HEK293 (cell line): ENCODE measurements at regions not wholly inside any gene's neighbourhood (a gene's known extent, or its start where the extent isn't known, plus 50 kb on each side); places are given as distances from the start of the nearest gene placed in this dataset.

Experiments used
- CTCF ChIA-PET: fragments of 350-600 bp; formaldehyde crosslinking; extraction: SDS; loops from one replicate; lab custom pipeline; 2021; ENCODE audit warnings: antibody characterized with exemption; lab: Yijun Ruan, JAX
- POLR2A ChIA-PET: fragments of 300-600 bp; formaldehyde crosslinking; extraction: SDS; loops from one replicate; lab custom pipeline; 2020; ENCODE audit warnings: antibody characterized with exemption, inconsistent platforms; lab: Yijun Ruan, JAX
- H3K27ac ChIP-seq: fragments of 200-500 bp; sonication (Bioruptor generic); 2 replicates; pipeline ENCODE4 v1.5.1; 2014; ENCODE audit warnings: low read depth, low read length, control low read depth, inconsistent platforms; ENCODE audit errors: extremely low read depth
- H3K36me3 ChIP-seq, 2 experiments: fragments of 200-500 bp in 1 of 2; sonication (Bioruptor generic) in 1 of 2; 1 replicate in 1 of 2; 2 replicates in 1 of 2; pipeline ENCODE4 v1.5.1; 2014 to 2017; ENCODE audit warnings: inconsistent platforms in 2 of 2, low read length in 2 of 2; ENCODE audit not compliant: control insufficient read depth in 2 of 2, insufficient read depth in 1 of 2
- H3K4me1 ChIP-seq: fragments of 200-500 bp; sonication (Bioruptor generic); 2 replicates; pipeline ENCODE4 v1.5.1; 2014; ENCODE audit warnings: mild to moderate bottlenecking, low read length, inconsistent platforms; ENCODE audit not compliant: control insufficient read depth, insufficient read depth
- H3K4me3 ChIP-seq: 2 replicates; pipeline ENCODE4 v1.5.1; 2011; ENCODE audit warnings: low read depth, mild to moderate bottlenecking, control low read depth, low read length, moderate library complexity
- H3K9me3 ChIP-seq: fragments of 200-500 bp; sonication (Bioruptor generic); 2 replicates; pipeline ENCODE4 v1.5.1; 2014; ENCODE audit warnings: low read depth, low read length, inconsistent platforms; ENCODE audit not compliant: control insufficient read depth, insufficient read depth
- GLIS2 ChIP-seq: fragments of 450-650 bp; formaldehyde crosslinking; IDR thresholded peaks from 2 replicates; pipeline ENCODE4 v1.5.1; 2016; ENCODE audit warnings: missing biosample characterization, missing genetic modification characterization
- KLF1 ChIP-seq: fragments of 450-650 bp; formaldehyde crosslinking; IDR thresholded peaks from 2 replicates; pipeline ENCODE4 v1.5.1; 2016; ENCODE audit warnings: missing biosample characterization, missing genetic modification characterization
- ZBTB8A ChIP-seq: fragments of 450-650 bp; formaldehyde crosslinking; IDR thresholded peaks from 2 replicates; pipeline ENCODE4 v1.5.1; 2016; ENCODE audit warnings: missing biosample characterization, missing genetic modification characterization
- ZFP69B ChIP-seq: fragments of 450-650 bp; formaldehyde crosslinking; IDR thresholded peaks from 2 replicates; pipeline ENCODE4 v1.5.1; 2016; ENCODE audit warnings: missing biosample characterization, missing genetic modification characterization
- ZNF146 ChIP-seq: fragments of 450-650 bp; formaldehyde crosslinking; IDR thresholded peaks from 2 replicates; pipeline ENCODE4 v1.5.1; 2016; ENCODE audit warnings: missing biosample characterization, missing genetic modification characterization
- ZNF175 ChIP-seq: fragments of 450-650 bp; formaldehyde crosslinking; IDR thresholded peaks from 2 replicates; pipeline ENCODE4 v1.5.1; 2016; ENCODE audit warnings: missing biosample characterization, missing genetic modification characterization
- ZNF2 ChIP-seq: fragments of 450-650 bp; formaldehyde crosslinking; IDR thresholded peaks from 2 replicates; pipeline ENCODE4 v1.5.1; 2016; ENCODE audit warnings: missing biosample characterization, missing genetic modification characterization
- ZNF366 ChIP-seq: fragments of 450-650 bp; formaldehyde crosslinking; conservative IDR thresholded peaks from 2 replicates; pipeline ENCODE4 v1.5.1; 2016; ENCODE audit warnings: missing biosample characterization, missing genetic modification characterization
- ZNF404 ChIP-seq: fragments of 450-650 bp; formaldehyde crosslinking; IDR thresholded peaks from 2 replicates; pipeline ENCODE4 v1.5.1; 2017; ENCODE audit warnings: missing biosample characterization, missing genetic modification characterization
- ZNF426 ChIP-seq: fragments of 450-650 bp; formaldehyde crosslinking; IDR thresholded peaks from 2 replicates; pipeline ENCODE4 v1.5.1; 2017; ENCODE audit warnings: missing biosample characterization, missing genetic modification characterization, mild to moderate bottlenecking, inconsistent platforms, moderate library complexity
- ZNF560 ChIP-seq: fragments of 450-650 bp; formaldehyde crosslinking; IDR thresholded peaks from 2 replicates; pipeline ENCODE4 v1.5.1; 2017; ENCODE audit warnings: missing biosample characterization, missing genetic modification characterization, borderline replicate concordance
- ZNF600 ChIP-seq: fragments of 450-650 bp; formaldehyde crosslinking; IDR thresholded peaks from 2 replicates; pipeline ENCODE4 v1.5.1; 2016; ENCODE audit warnings: missing biosample characterization, missing genetic modification characterization
- ZNF626 ChIP-seq: fragments of 450-650 bp; sonication (Bioruptor Pico); formaldehyde crosslinking; IDR thresholded peaks from 2 replicates; pipeline ENCODE4 v1.5.1; 2018; ENCODE audit warnings: missing biosample characterization, missing genetic modification characterization, inconsistent platforms
- ZNF791 ChIP-seq: fragments of 450-650 bp; formaldehyde crosslinking; IDR thresholded peaks from 2 replicates; pipeline ENCODE4 v1.5.1; 2016; ENCODE audit warnings: missing biosample characterization, missing genetic modification characterization
- ZNF830 ChIP-seq: fragments of 450-650 bp; IDR thresholded peaks from 2 replicates; pipeline ENCODE4 v1.5.0; 2018; ENCODE audit warnings: missing biosample characterization, missing genetic modification characterization, low read depth, mild to moderate bottlenecking, moderate library complexity
- TF ChIP-seq, protein P1 (sequence below): fragments of 450-650 bp; formaldehyde crosslinking; IDR thresholded peaks from 2 replicates; pipeline ENCODE4 v1.5.1; 2016; ENCODE audit warnings: missing biosample characterization, missing genetic modification characterization
- TF ChIP-seq, protein P2 (sequence below): fragments of 450-650 bp; formaldehyde crosslinking; IDR thresholded peaks from 2 replicates; pipeline ENCODE4 v1.5.1; 2016; ENCODE audit warnings: missing biosample characterization, missing genetic modification characterization
- TF ChIP-seq, protein P3 (sequence below): fragments of 450-650 bp; formaldehyde crosslinking; IDR thresholded peaks from 2 replicates; pipeline ENCODE4 v1.5.1; 2016; ENCODE audit warnings: missing biosample characterization, missing genetic modification characterization
- TF ChIP-seq, protein P4 (sequence below): fragments of 450-650 bp; formaldehyde crosslinking; IDR thresholded peaks from 2 replicates; pipeline ENCODE4 v1.5.1; 2016; ENCODE audit warnings: missing biosample characterization, missing genetic modification characterization
- TF ChIP-seq, protein P5 (sequence below): fragments of 450-650 bp; formaldehyde crosslinking; IDR thresholded peaks from 2 replicates; pipeline ENCODE4; 2016; ENCODE audit warnings: missing biosample characterization, missing genetic modification characterization
- TF ChIP-seq, protein P6 (sequence below): fragments of 450-650 bp; formaldehyde crosslinking; IDR thresholded peaks from 2 replicates; pipeline ENCODE4 v1.5.1; 2016; ENCODE audit warnings: missing biosample characterization, missing genetic modification characterization
- TF ChIP-seq, protein P7 (sequence below): fragments of 450-650 bp; formaldehyde crosslinking; IDR thresholded peaks from 2 replicates; pipeline ENCODE4 v1.5.1; 2016; ENCODE audit warnings: missing biosample characterization, missing genetic modification characterization
- TF ChIP-seq, protein P8 (sequence below): fragments of 450-650 bp; formaldehyde crosslinking; IDR thresholded peaks from 2 replicates; pipeline ENCODE4 v1.5.1; 2017; ENCODE audit warnings: missing biosample characterization, missing genetic modification characterization

DNA sequence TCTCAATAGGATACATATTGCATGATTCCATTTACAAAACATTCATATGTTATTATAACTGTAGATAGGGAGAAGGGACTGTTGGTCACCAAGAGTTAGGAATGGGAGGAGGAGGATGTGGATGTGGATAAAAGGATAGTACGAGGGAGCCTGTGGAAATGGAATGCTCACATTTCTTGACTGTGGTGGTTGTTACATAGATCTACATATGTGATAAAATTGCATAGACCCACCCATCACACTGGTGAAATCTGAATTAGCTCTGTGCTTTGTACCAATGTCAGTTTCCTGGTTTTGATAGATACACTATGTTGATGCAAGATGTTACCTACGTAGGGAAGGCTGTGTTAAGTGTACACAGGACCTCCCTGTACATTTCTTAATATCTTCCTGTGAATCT lies 233.5 kb upstream of the MTPN start:
- no peaks in the 10 kb centered on the region for H3K9me3 ChIP-seq
- ChIA-PET POLR2A (no interaction called here), CTCF (no interaction called here)
- no peaks in the 10 kb centered on the region for H3K36me3 ChIP-seq
- H3K4me1 ChIP-seq, result no peaks in the 10 kb centered on the region
- no peak overlapping the region for H3K27ac ChIP-seq
- TF ChIP-seq ZNF426 (tag by site-specific recombination) (no peak), ZNF146 (no peak), ZNF404 (tag by site-specific recombination) (no peak), ZNF791 (tag by site-specific recombination) (no peak), GLIS2 (tag by site-specific recombination) (no peak), ZFP69B (tag by site-specific recombination) (no peak), ZBTB8A (tag by site-specific recombination) (no peak), ZNF560 (no peak), ZNF366 (no peak), ZNF600 (tag by site-specific recombination) (no peak)
- TF ChIP-seq, protein P1, sequence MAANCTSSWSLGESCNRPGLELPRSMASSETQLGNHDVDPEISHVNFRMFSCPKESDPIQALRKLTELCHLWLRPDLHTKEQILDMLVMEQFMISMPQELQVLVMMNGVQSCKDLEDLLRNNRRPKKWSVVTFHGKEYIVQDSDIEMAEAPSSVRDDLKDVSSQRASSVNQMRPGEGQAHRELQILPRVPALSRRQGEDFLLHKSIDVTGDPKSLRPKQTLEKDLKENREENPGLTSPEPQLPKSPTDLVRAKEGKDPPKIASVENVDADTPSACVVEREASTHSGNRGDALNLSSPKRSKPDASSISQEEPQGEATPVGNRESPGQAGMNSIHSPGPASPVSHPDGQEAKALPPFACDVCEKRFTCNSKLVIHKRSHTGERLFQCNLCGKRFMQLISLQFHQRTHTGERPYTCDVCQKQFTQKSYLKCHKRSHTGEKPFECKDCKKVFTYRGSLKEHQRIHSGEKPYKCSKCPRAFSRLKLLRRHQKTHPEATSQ, result no peak
- TF ChIP-seq, protein P2, sequence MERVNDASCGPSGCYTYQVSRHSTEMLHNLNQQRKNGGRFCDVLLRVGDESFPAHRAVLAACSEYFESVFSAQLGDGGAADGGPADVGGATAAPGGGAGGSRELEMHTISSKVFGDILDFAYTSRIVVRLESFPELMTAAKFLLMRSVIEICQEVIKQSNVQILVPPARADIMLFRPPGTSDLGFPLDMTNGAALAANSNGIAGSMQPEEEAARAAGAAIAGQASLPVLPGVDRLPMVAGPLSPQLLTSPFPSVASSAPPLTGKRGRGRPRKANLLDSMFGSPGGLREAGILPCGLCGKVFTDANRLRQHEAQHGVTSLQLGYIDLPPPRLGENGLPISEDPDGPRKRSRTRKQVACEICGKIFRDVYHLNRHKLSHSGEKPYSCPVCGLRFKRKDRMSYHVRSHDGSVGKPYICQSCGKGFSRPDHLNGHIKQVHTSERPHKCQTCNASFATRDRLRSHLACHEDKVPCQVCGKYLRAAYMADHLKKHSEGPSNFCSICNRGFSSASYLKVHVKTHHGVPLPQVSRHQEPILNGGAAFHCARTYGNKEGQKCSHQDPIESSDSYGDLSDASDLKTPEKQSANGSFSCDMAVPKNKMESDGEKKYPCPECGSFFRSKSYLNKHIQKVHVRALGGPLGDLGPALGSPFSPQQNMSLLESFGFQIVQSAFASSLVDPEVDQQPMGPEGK, result no peak
- TF ChIP-seq, protein P3, sequence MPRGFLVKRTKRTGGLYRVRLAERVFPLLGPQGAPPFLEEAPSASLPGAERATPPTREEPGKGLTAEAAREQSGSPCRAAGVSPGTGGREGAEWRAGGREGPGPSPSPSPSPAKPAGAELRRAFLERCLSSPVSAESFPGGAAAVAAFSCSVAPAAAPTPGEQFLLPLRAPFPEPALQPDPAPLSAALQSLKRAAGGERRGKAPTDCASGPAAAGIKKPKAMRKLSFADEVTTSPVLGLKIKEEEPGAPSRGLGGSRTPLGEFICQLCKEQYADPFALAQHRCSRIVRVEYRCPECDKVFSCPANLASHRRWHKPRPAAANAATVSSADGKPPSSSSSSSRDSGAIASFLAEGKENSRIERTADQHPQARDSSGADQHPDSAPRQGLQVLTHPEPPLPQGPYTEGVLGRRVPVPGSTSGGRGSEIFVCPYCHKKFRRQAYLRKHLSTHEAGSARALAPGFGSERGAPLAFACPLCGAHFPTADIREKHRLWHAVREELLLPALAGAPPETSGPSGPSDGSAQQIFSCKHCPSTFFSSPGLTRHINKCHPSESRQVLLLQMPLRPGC (tag by site-specific recombination), result no peak
- TF ChIP-seq, protein P4, sequence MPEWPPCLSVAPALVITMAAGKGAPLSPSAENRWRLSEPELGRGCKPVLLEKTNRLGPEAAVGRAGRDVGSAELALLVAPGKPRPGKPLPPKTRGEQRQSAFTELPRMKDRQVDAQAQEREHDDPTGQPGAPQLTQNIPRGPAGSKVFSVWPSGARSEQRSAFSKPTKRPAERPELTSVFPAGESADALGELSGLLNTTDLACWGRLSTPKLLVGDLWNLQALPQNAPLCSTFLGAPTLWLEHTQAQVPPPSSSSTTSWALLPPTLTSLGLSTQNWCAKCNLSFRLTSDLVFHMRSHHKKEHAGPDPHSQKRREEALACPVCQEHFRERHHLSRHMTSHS (tag by site-specific recombination), result no peak
- H3K4me3 ChIP-seq, result no peak overlapping the region

DNA sequence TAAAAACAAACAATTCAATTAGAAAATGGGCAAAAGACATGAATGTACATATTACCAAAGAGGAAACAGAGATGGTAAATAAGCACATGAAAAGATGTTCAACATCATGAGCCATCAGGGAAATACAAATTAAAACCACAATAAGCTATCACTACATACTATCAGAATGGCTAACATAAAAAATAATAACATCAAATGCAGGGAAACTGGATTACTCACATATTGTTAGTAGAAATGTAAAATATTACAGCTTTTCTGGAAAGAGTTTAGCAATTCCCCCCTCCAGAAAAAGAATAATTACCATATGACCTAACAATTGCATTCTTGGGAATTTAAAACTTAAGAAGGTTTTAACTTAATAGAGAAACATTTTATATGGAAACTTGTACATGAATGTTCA lies 232.9 kb upstream of the MTPN start:
- Histone ChIP-seq H3K36me3 (no peaks in the 10 kb centered on the region), H3K9me3 (no peaks in the 10 kb centered on the region), H3K4me3 (no peak overlapping the region), H3K27ac (no peak overlapping the region), H3K4me1 (no peaks in the 10 kb centered on the region)
- POLR2A ChIA-PET, result no interaction called here
- CTCF ChIA-PET, result no interaction called here
- TF ChIP-seq, protein P5, sequence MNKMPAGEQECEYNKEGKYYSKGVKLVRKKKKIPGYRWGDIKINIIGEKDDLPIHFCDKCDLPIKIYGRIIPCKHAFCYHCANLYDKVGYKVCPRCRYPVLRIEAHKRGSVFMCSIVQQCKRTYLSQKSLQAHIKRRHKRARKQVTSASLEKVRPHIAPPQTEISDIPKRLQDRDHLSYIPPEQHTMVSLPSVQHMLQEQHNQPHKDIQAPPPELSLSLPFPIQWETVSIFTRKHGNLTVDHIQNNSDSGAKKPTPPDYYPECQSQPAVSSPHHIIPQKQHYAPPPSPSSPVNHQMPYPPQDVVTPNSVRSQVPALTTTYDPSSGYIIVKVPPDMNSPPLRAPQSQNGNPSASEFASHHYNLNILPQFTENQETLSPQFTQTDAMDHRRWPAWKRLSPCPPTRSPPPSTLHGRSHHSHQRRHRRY (tag by site-specific recombination), result no peak
- TF ChIP-seq, protein P6, sequence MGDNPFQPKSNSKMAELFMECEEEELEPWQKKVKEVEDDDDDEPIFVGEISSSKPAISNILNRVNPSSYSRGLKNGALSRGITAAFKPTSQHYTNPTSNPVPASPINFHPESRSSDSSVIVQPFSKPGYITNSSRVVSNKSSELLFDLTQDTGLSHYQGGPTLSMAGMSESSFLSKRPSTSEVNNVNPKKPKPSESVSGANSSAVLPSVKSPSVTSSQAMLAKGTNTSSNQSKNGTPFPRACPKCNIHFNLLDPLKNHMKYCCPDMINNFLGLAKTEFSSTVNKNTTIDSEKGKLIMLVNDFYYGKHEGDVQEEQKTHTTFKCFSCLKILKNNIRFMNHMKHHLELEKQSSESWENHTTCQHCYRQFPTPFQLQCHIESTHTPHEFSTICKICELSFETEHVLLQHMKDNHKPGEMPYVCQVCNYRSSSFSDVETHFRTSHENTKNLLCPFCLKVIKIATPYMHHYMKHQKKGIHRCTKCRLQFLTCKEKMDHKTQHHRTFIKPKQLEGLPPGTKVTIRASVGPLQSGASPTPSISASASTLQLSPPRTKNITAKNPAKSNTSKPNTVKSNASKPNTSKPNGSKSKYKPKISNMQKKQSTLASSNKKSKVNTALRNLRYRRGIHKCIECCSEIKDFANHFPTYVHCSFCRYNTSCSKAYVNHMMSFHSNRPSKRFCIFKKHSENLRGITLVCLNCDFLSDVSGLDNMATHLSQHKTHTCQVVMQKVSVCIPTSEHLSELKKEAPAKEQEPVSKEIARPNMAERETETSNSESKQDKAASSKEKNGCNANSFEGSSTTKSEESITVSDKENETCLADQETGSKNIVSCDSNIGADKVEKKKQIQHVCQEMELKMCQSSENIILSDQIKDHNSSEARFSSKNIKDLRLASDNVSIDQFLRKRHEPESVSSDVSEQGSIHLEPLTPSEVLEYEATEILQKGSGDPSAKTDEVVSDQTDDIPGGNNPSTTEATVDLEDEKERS (tag by site-specific recombination), result no peak
- no peak for TF ChIP-seq ZNF830
- TF ChIP-seq, protein P7, sequence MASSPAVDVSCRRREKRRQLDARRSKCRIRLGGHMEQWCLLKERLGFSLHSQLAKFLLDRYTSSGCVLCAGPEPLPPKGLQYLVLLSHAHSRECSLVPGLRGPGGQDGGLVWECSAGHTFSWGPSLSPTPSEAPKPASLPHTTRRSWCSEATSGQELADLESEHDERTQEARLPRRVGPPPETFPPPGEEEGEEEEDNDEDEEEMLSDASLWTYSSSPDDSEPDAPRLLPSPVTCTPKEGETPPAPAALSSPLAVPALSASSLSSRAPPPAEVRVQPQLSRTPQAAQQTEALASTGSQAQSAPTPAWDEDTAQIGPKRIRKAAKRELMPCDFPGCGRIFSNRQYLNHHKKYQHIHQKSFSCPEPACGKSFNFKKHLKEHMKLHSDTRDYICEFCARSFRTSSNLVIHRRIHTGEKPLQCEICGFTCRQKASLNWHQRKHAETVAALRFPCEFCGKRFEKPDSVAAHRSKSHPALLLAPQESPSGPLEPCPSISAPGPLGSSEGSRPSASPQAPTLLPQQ (tag by site-specific recombination), result no peak
- TF ChIP-seq KLF1 (tag by site-specific recombination), result no peak
- TF ChIP-seq, protein P8, sequence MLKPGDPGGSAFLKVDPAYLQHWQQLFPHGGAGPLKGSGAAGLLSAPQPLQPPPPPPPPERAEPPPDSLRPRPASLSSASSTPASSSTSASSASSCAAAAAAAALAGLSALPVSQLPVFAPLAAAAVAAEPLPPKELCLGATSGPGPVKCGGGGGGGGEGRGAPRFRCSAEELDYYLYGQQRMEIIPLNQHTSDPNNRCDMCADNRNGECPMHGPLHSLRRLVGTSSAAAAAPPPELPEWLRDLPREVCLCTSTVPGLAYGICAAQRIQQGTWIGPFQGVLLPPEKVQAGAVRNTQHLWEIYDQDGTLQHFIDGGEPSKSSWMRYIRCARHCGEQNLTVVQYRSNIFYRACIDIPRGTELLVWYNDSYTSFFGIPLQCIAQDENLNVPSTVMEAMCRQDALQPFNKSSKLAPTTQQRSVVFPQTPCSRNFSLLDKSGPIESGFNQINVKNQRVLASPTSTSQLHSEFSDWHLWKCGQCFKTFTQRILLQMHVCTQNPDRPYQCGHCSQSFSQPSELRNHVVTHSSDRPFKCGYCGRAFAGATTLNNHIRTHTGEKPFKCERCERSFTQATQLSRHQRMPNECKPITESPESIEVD (tag by site-specific recombination), result no peak
- no peak for TF ChIP-seq ZNF2 (tag by site-specific recombination)
- TF ChIP-seq ZNF426 (tag by site-specific recombination), result no peak
- TF ChIP-seq ZNF626, result no peak
- TF ChIP-seq ZNF175, result no peak
